ENCODE measurements at regions not wholly inside any gene's neighbourhood (a gene's known extent, or its start where the extent isn't known, plus 50 kb on each side); places are given as distances from the start of the nearest gene placed in this dataset.

- no peak overlapping the region for H3K4me3 ChIP-seq
- no peak for DNase-seq
- H3K4me1 ChIP-seq, result no peaks in the 10 kb centered on the region
- H3K9me3 ChIP-seq, result no peaks in the 10 kb centered on the region
- TF ChIP-seq POLR2A (IDR thresholded peaks at IDR 0.05), result no peak
- no peak for TF ChIP-seq EP300 (IDR thresholded peaks at IDR 0.05; ENCODE audit: low read depth)
- no peak for TF ChIP-seq POLR2AphosphoS5 (IDR thresholded peaks at IDR 0.05)
- TF ChIP-seq CTCF (IDR thresholded peaks at IDR 0.05), result no peak
- H3K36me3 ChIP-seq, result no peaks in the 10 kb centered on the region
- 73 to 86% methylated on average over 3 of the region's 3 CpGs for WGBS, 2 donors (ENCODE audit: low coverage in 1 of 2)
- intact Hi-C loops (cut with DNase I; ENCODE audit: low total_unique reads), result no loop called here
- H3K27ac ChIP-seq, result no peak overlapping the region
- in situ Hi-C loops (cut with MboI; ENCODE audit: low pct_ligation_motif_present in 1 of 4, low pct_unique_long_range_greater_than_20kb in 1 of 4, low sequenced_read_pairs in 3 of 4), result no loop called here
- H3K27me3 ChIP-seq, result no peaks in the 10 kb centered on the region
These were observed 710.6 kb upstream of the FANCL start for GRCh38 chr2:58951722-58952121.

DNA sequence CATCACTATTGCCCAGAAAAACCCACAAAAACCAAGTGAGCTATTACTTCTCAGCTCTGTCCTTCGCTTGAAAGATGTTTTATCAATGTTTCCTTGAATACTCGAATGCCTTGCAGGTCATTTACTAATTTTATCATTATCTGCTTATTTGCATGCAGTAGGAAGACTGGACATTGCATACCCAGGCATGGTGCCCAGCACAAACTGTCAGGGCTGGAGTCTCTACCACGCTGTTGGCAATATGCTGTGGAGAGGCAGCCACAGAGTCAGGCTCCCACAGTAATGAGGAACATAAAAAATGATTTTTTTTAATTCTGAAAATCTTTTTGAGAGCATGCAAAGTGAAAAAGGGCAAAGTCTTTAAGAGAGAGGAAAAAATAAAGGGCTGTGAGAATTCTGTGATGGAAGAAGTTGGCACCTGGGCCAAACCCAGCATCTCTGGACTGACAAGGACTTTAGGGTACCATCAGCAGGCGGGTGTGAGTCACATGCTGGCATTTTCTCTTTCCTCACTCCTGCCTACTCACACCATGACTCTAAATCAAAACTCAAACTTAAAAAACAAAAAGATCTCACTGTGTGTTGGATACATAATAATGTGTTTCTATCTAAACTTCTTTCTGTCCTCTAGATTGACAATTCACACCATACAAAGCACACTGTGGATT, 709.8 kb upstream of the FANCL start:
- no peaks in the 10 kb centered on the region for H3K27me3 ChIP-seq
- intact Hi-C loops (cut with DNase I; ENCODE audit: low total_unique reads), result no loop called here
- no peaks in the 10 kb centered on the region for H3K4me1 ChIP-seq
- no peaks in the 10 kb centered on the region for H3K9me3 ChIP-seq
- WGBS, 2 donors (ENCODE audit: low coverage in 1 of 2), result 81 to 82% methylated on average over 4 of the region's 4 CpGs
- no peak overlapping the region for H3K4me3 ChIP-seq
- in situ Hi-C loops (cut with MboI; ENCODE audit: low pct_ligation_motif_present in 1 of 4, low pct_unique_long_range_greater_than_20kb in 1 of 4, low sequenced_read_pairs in 3 of 4), result no loop called here
- H3K27ac ChIP-seq, result no peak overlapping the region
- DNase-seq, result no peak
- no peak for TF ChIP-seq POLR2A (IDR thresholded peaks at IDR 0.05)
- H3K36me3 ChIP-seq, result no peaks in the 10 kb centered on the region

DNA sequence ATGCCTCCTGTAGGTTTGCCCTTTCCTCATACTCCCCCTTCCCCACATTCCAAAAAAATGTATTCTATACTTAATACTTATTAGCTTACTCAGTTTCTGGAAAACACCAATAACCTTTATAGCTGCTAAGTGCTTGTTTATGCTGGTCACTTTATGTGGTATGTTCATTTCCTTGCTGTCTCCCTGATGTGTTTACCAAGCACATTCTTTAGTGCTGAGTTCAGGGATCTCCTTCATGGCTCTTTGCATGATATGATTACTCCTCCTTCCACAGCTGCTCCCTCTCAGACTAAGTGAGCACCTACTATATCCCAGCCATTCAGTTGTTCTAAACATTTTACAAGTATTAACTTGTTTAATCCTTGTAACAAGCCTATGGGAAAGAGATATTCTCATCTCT, 698.3 kb upstream of the FANCL start:
- Histone ChIP-seq H3K4me1 (no peaks in the 10 kb centered on the region), H3K36me3 (no peaks in the 10 kb centered on the region), H3K27ac (no peak overlapping the region), H3K9me3 (no peaks in the 10 kb centered on the region), H3K27me3 (no peaks in the 10 kb centered on the region), H3K4me3 (no peak overlapping the region)
- in situ Hi-C loops (cut with MboI; ENCODE audit: low pct_ligation_motif_present in 1 of 4, low pct_unique_long_range_greater_than_20kb in 1 of 4, low sequenced_read_pairs in 3 of 4) (no loop called here), intact Hi-C loops (cut with DNase I; ENCODE audit: low total_unique reads) (no loop called here)
- TF ChIP-seq POLR2AphosphoS5 (IDR thresholded peaks at IDR 0.05), result no peak
- TF ChIP-seq POLR2A (IDR thresholded peaks at IDR 0.05), result no peak
- no peak for TF ChIP-seq EP300 (IDR thresholded peaks at IDR 0.05; ENCODE audit: low read depth)
- no peak for TF ChIP-seq CTCF (IDR thresholded peaks at IDR 0.05)
- no peak for DNase-seq

GRCh38 chr2:58938988-58939387, 697.9 kb upstream of the FANCL start:
- Histone ChIP-seq H3K36me3 (no peaks in the 10 kb centered on the region), H3K27me3 (no peaks in the 10 kb centered on the region), H3K9me3 (no peaks in the 10 kb centered on the region), H3K27ac (no peak overlapping the region), H3K4me1 (no peaks in the 10 kb centered on the region), H3K4me3 (no peak overlapping the region)
- no peak for DNase-seq
- intact Hi-C loops (cut with DNase I; ENCODE audit: low total_unique reads), result no loop called here
- no peak for TF ChIP-seq POLR2AphosphoS5 (IDR thresholded peaks at IDR 0.05)
- TF ChIP-seq EP300 (IDR thresholded peaks at IDR 0.05; ENCODE audit: low read depth), result no peak
- TF ChIP-seq CTCF (IDR thresholded peaks at IDR 0.05), result no peak
- no peak for TF ChIP-seq POLR2A (IDR thresholded peaks at IDR 0.05)
- 90 to 100% methylated on average over 1 of the region's 1 CpG for WGBS, 2 donors (ENCODE audit: low coverage in 1 of 2)
- in situ Hi-C loops (cut with MboI; ENCODE audit: low pct_ligation_motif_present in 1 of 4, low pct_unique_long_range_greater_than_20kb in 1 of 4, low sequenced_read_pairs in 3 of 4), result no loop called here

DNA sequence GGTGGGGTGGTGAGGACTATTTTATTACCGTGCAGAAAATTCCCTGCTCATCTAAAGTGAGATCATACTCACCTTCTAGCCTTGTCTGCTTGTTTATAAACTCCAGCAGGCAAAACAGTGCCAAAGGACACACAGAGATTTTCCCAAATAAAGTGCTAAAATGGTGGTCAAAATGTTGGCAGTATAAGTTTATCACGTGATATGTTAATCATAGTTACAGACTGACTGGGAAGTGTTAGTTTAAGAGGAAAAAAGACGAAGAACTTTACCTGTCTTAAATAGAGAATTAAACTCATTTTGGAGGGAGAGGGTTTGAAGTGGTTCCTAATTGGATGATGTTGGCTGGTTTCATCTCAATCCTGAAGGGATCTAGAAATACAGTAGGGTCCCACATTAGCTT, 691.7 kb upstream of the FANCL start:
- intact Hi-C loops (cut with DNase I; ENCODE audit: low total_unique reads) (no loop called here), in situ Hi-C loops (cut with MboI; ENCODE audit: low pct_ligation_motif_present in 1 of 4, low pct_unique_long_range_greater_than_20kb in 1 of 4, low sequenced_read_pairs in 3 of 4) (no loop called here)
- Histone ChIP-seq H3K36me3 (no peaks in the 10 kb centered on the region), H3K4me3 (no peak overlapping the region), H3K4me1 (no peaks in the 10 kb centered on the region), H3K27me3 (no peaks in the 10 kb centered on the region), H3K9me3 (no peaks in the 10 kb centered on the region), H3K27ac (no peak overlapping the region)
- DNase-seq, result no peak
- WGBS, 2 donors (ENCODE audit: low coverage in 1 of 2), result 72 to 77% methylated on average over 2 to 3 of the region's 3 CpGs
- TF ChIP-seq POLR2AphosphoS5 (IDR thresholded peaks at IDR 0.05) (no peak), CTCF (IDR thresholded peaks at IDR 0.05) (no peak), POLR2A (IDR thresholded peaks at IDR 0.05) (no peak), EP300 (IDR thresholded peaks at IDR 0.05; ENCODE audit: low read depth) (no peak)

Data from transverse colon (tissue), 4 donors.